ENCODE measurements at regions not wholly inside any gene's neighbourhood (a gene's known extent, or its start where the extent isn't known, plus 50 kb on each side); places are given as distances from the start of the nearest gene placed in this dataset.

DNA sequence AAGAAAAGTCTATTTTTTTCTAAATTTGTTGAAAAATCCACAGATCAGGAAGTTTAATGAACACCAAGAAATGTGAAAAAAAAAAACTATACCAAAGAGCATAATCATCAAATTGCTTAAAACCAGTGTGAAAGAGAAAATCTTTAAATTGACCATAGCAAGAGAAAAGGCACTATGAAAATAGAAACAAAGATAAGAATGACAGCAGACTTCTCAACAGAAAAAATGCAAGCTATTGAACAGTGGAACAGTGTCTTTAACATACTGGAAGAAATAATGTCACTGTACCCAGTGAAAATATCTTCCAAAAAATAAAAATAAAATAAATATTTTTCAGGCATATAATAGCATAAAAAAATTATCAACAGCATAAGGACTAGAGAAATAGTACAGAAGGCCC, 243.0 kb upstream of the GJB5 start:
- TF ChIP-seq, protein P1, sequence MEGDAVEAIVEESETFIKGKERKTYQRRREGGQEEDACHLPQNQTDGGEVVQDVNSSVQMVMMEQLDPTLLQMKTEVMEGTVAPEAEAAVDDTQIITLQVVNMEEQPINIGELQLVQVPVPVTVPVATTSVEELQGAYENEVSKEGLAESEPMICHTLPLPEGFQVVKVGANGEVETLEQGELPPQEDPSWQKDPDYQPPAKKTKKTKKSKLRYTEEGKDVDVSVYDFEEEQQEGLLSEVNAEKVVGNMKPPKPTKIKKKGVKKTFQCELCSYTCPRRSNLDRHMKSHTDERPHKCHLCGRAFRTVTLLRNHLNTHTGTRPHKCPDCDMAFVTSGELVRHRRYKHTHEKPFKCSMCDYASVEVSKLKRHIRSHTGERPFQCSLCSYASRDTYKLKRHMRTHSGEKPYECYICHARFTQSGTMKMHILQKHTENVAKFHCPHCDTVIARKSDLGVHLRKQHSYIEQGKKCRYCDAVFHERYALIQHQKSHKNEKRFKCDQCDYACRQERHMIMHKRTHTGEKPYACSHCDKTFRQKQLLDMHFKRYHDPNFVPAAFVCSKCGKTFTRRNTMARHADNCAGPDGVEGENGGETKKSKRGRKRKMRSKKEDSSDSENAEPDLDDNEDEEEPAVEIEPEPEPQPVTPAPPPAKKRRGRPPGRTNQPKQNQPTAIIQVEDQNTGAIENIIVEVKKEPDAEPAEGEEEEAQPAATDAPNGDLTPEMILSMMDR (IDR thresholded peaks at IDR 0.05; ENCODE audit: poor library complexity), result no peak
- TF ChIP-seq EZH2 (IDR thresholded peaks at IDR 0.05; ENCODE audit: borderline replicate concordance), result no peak
- no peak for TF ChIP-seq EZH2phosphoT487 (IDR thresholded peaks at IDR 0.05; ENCODE audit: low read depth, severe bottlenecking, unreplicated experiment)

Data from hepatocyte (in vitro differentiated cells).